B cell (primary cell): ENCODE measurements at regions not wholly inside any gene's neighbourhood (a gene's known extent, or its start where the extent isn't known, plus 50 kb on each side); places are given as distances from the start of the nearest gene placed in this dataset.

ENCODE experiments used
- CTCF ChIP-seq: fragments of 200-600 bp; IDR thresholded peaks from one replicate; pipeline ENCODE4 v1.8.0; 2022; ENCODE audit warnings: antibody characterized with exemption, mild to moderate bottlenecking
- EZH2 ChIP-seq: IDR thresholded peaks from 2 replicates; pipeline ENCODE4 v1.6.1; 2012; ENCODE audit warnings: borderline replicate concordance, low read depth, mild to moderate bottlenecking, moderate library complexity, low read length; ENCODE audit not compliant: insufficient read depth, poor library complexity, severe bottlenecking

DNA sequence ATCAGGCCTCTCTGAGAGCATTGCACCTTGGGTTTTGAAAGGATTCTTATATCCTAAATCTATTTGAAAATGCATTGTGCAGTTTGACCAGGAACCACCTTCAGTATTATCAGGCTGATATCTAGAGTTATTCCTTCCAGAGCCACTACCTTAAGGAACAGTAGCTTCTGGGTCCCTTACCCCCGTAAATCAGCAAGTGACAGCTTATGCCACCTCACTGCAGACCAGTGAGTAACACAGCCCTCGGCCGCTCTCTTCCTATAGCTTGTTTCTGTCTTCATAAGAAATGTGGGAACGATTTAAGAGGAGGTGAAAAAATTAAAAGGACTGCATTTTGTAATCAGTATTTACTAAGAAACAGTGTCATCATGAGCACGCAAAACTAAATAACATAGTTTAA, 584.2 kb downstream of the GALR1 start:
- TF ChIP-seq CTCF: no peak
- TF ChIP-seq EZH2: no peak
